ENCODE measurements at regions not wholly inside any gene's neighbourhood (a gene's known extent, or its start where the extent isn't known, plus 50 kb on each side); places are given as distances from the start of the nearest gene placed in this dataset.

- CTCF ChIA-PET = no interaction called here
- Histone ChIP-seq H3K4me1 (ENCODE audit: control insufficient read depth, insufficient read depth, low read length) (no peaks in the 10 kb centered on the region), H3K4me3 (no peak overlapping the region), H3K27ac (ENCODE audit: control insufficient read depth, insufficient read depth) (no peak overlapping the region), H3K27me3 (replicated peaks in 1 of 2; ENCODE audit: control insufficient read depth in 2 of 2, insufficient read depth in 2 of 2, low read length in 1 of 2) (no peaks in the 10 kb centered on the region), H3K36me3 (ENCODE audit: control insufficient read depth in 2 of 2, insufficient read depth in 2 of 2, low read length in 1 of 2) (no peaks in the 10 kb centered on the region), H4K20me1 (ENCODE audit: control insufficient read depth, insufficient read depth) (no peaks in the 10 kb centered on the region), H3K9ac (ENCODE audit: control insufficient read depth, insufficient read depth, low read length) (no peak overlapping the region), H3K4me2 (ENCODE audit: control insufficient read depth, insufficient read depth) (no peak overlapping the region), H2AFZ (ENCODE audit: control insufficient read depth, low read depth, low read length) (no peak overlapping the region), H3K79me2 (ENCODE audit: control insufficient read depth, insufficient read depth, low read length) (no peaks in the 10 kb centered on the region), H3K9me3 (replicated peaks; ENCODE audit: control insufficient read depth, insufficient read depth, low read length) (no peaks in the 10 kb centered on the region)
- FAIRE-seq (no peak), DNase-seq (ENCODE audit: low read depth, low spot score) (no peak), ATAC-seq (no peak)
- in situ Hi-C loops (cut with MboI) = no loop called here
- RAD21 ChIA-PET (ENCODE audit: unreplicated experiment) = no interaction called here
- POLR2A ChIA-PET = no interaction called here
- no TSS peak for BruUV-seq (replicated peaks)
- SMC1A ChIA-PET (ENCODE audit: uncharacterized antibody, unreplicated experiment) = no interaction called here
- 43% methylated on average over 7 of the region's 7 CpGs for WGBS (ENCODE audit: insufficient coverage, insufficient replicate concordance, low lambda C conversion rate, missing lambda C conversion rate)
- intact Hi-C loops (cut with micrococcal nuclease; ENCODE audit: unreplicated experiment) = no loop called here
- no peak for TF ChIP-seq EED (IDR thresholded peaks at IDR 0.05; ENCODE audit: low read depth)
- no peak for TF ChIP-seq PRDM15 (CRISPR knock-in tag; IDR thresholded peaks at IDR 0.05)
- TF ChIP-seq NFXL1 (IDR thresholded peaks at IDR 0.05; ENCODE audit: borderline replicate concordance) = no peak
- no peak for TF ChIP-seq TCF12 (IDR thresholded peaks at IDR 0.05; ENCODE audit: low read depth, low read length)
- TF ChIP-seq, protein P1, sequence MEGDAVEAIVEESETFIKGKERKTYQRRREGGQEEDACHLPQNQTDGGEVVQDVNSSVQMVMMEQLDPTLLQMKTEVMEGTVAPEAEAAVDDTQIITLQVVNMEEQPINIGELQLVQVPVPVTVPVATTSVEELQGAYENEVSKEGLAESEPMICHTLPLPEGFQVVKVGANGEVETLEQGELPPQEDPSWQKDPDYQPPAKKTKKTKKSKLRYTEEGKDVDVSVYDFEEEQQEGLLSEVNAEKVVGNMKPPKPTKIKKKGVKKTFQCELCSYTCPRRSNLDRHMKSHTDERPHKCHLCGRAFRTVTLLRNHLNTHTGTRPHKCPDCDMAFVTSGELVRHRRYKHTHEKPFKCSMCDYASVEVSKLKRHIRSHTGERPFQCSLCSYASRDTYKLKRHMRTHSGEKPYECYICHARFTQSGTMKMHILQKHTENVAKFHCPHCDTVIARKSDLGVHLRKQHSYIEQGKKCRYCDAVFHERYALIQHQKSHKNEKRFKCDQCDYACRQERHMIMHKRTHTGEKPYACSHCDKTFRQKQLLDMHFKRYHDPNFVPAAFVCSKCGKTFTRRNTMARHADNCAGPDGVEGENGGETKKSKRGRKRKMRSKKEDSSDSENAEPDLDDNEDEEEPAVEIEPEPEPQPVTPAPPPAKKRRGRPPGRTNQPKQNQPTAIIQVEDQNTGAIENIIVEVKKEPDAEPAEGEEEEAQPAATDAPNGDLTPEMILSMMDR (IDR thresholded peaks at IDR 0.05 in 2 of 3, conservative IDR thresholded peaks at IDR 0.05 in 1 of 3; ENCODE audit: control insufficient read depth in 2 of 3, extremely low read depth in 1 of 3, insufficient read depth in 1 of 3, low read depth in 3 of 3, low read length in 3 of 3) = no peak
- TF ChIP-seq JUNB (IDR thresholded peaks at IDR 0.05) = no peak
- TF ChIP-seq IKZF2 (IDR thresholded peaks at IDR 0.05) = no peak
- TF ChIP-seq CHD4 (IDR thresholded peaks at IDR 0.05) = no peak
- no peak for TF ChIP-seq BCL11A (IDR thresholded peaks at IDR 0.05; ENCODE audit: low read depth, low read length)
- no peak for TF ChIP-seq IKZF1 (conservative IDR thresholded peaks at IDR 0.05)
- TF ChIP-seq IRF3 (IDR thresholded peaks at IDR 0.05) = no peak
- TF ChIP-seq PKNOX1 (IDR thresholded peaks at IDR 0.05) = no peak
- TF ChIP-seq, protein P2, sequence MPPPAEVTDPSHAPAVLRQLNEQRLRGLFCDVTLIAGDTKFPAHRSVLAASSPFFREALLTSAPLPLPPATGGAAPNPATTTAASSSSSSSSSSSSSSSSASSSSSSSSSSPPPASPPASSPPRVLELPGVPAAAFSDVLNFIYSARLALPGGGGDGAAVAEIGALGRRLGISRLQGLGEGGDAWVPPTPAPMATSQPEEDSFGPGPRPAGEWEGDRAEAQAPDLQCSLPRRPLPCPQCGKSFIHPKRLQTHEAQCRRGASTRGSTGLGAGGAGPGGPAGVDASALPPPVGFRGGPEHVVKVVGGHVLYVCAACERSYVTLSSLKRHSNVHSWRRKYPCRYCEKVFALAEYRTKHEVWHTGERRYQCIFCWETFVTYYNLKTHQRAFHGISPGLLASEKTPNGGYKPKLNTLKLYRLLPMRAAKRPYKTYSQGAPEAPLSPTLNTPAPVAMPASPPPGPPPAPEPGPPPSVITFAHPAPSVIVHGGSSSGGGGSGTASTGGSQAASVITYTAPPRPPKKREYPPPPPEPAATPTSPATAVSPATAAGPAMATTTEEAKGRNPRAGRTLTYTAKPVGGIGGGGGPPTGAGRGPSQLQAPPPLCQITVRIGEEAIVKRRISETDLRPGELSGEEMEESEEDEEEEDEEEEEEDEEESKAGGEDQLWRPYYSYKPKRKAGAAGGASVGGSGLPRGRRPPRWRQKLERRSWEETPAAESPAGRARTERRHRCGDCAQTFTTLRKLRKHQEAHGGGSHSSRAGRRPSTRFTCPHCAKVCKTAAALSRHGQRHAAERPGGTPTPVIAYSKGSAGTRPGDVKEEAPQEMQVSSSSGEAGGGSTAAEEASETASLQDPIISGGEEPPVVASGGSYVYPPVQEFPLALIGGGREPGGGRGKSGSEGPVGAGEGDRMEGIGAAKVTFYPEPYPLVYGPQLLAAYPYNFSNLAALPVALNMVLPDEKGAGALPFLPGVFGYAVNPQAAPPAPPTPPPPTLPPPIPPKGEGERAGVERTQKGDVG (CRISPR knock-in tag; IDR thresholded peaks at IDR 0.05) = no peak
- TF ChIP-seq KAT2A (conservative IDR thresholded peaks at IDR 0.05; ENCODE audit: control insufficient read depth, low read depth, low read length) = no peak
Measured at GRCh38 chr4:27398631-27399310, 538.1 kb downstream of the STIM2 start.

Measured in GM12878 (cell line).